NCI-H526 (cell line): ENCODE measurements at regions not wholly inside any gene's neighbourhood (a gene's known extent, or its start where the extent isn't known, plus 50 kb on each side); places are given as distances from the start of the nearest gene placed in this dataset.

Source experiments
- DNase-seq, 2 experiments: peaks; one replicate each; lab custom pipeline; 2025; lab: John Stamatoyannopoulos, UW

- no peak for DNase-seq
These were observed 1089.1 kb downstream of the TRHDE start for GRCh38 chr12:73361156-73361863.

DNA sequence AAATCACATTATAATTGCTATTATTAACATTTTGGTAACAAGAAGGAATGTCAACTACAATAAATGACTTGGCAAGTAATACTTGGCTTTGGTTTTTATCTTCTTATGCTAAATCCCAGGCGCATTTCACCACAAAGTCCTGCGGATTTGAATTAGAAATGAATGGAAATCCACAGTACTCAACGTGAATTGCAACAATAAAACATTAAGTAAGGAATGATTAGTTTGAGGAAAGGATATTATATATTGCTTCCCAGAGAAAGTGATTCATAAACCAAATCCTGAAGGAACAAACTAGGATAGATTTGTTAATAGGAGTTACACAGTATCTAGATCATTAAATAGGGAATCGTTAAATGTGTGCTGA is 1089.7 kb downstream of the TRHDE start:
- DNase-seq: no peak

GRCh38 chr12:73362666-73363065 is 1090.5 kb downstream of the TRHDE start:
- no peak for DNase-seq

DNA sequence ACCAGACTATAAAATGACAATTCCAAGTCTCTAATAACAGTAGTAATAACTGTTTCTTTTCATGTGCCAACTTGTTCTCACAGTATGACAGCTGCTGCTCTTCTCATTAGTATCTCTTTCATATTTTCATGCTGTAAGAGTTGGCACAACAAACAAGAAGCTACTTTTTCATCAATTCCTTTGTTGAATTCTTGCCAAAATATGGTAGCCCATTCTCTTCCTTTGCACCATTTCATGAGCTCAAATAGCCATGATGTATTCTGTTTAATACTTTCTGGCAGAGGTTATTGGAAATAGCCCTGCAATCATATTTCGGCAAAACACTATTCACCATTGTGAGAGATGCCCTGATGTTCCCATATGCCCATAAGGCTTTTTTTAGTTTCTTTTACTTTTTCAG is 1100.7 kb downstream of the TRHDE start:
- no peak for DNase-seq

DNA sequence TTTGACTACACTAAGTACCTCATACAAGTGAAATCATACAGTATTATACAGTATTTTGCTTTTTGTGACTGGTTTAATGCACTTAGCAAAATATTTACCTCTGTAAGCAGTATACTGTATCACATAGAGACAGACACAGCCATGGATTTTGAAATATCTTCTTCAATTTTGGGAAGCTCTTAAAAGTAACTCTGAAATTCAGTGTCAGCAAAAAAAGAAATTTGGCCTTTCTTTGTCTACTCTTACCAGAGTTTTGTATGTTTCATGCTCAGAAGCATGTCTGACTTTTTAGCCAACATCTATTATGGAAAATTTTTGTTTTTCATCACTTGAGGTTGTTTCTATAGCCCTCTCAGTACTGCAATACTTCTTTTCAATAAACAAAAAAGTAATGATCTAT is 1102.2 kb downstream of the TRHDE start:
- DNase-seq: no peak

DNA sequence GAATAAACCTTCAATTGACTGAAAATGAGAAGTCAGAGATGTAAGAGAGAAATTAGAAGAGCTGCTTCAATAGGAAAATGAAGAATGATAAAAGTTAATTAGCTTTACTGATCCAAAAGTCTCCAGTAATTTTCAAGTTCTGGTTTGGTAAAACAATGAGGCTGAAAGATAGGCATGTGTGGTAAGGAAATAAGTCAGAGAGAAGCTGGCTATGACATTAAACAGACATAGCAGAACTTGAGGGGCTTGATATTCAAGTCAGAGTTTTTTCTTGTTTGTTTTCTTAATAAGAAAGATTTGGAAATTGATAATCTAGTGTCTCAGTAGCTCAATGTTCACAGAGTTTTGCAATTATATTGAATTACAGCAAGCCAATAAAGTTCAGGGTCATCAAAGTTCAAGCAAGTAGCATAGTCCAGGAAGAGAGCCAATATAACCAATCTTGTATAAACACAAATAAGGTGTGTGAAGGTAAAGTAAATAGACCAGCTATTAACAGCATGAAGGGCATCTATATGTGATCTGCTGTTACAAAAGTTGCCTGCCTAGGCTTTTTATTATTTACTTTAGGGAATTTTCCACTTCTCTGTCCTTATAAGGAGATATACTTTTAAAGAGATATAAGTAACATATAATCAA is 1111.5 kb downstream of the TRHDE start:
- DNase-seq: no peak

- no peak for DNase-seq
These were observed 1112.4 kb downstream of the TRHDE start for GRCh38 chr12:73384592-73384991.

GRCh38 chr12:73390261-73390660 is 1118.1 kb downstream of the TRHDE start:
- DNase-seq: no peak

DNA sequence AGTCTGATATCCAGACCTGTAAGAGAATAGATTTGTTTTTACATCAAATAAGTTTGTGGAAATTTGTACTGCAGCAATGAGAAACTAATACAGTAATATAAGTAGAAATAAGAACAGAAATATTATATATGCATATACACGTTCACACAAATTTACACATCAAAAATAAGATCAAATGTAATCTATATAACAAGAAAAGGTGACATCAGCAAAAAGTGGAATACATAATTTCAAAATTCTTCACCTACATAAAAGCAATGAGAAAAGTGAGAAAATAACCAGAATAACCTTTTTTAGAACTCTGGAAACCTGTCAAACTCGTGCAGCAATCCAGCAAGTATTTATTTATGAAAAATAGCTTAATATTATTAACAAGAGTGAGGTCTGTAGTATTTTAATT is 1124.6 kb upstream of the ATXN7L3B start:
- no peak for DNase-seq

DNA sequence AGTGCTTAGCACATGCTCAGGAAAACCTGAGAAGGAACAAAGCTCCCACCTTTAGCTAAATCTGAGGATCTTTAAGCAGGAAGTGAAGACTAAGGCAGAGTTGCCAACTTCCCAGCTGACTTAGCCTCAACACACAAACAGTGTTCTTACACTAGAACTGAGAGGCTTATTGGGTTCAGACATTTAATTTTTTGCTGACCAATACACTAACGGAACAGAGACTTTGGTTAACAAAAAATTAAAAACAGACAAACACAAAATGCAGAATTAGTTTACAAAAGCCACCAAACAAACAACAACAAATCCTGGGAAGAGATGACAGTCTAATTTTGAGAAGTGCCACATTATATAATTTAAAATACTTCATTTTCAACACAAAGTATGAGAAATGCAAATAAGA is 1123.7 kb upstream of the ATXN7L3B start:
- no peak for DNase-seq

DNA sequence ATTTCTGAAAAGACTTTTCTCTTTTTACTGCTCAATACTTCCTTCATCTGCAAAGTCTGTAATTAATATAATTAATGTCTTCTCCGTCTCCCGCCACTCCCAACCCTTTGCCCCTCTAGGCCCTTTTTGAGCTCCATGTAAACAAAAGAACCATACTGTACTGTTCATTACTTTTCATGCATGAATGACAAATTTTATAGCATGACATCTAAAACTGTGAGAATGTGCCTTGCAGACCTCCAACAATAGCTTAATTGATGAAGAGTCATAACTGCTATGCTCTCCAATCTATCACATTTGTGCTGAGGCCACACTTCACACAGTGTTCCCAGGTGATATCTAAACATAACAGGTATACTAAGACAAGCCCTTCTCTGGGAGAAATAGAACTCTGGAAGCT is 1122.7 kb upstream of the ATXN7L3B start:
- peak in 1 of 2 experiments; percentile 30 for DNase-seq

DNA sequence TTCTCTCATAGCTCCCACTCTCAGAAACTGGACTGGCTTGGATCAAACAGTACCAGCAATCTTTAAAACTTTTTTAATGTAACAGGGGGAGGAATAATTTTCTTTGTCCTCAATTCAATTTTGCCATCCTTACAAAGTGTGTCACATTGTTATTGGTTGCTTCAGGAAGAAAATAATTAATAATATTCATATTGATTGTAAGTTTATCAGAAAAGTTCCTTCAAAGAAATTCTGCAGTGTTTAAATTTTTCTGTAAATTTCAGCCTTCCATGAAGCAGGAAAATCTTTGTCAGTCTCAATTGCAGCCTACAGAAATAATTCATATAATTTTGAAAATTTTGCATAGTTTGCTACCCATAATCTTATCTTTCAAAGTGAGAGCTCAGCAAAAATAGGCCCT is 1119.1 kb upstream of the ATXN7L3B start:
- DNase-seq: no peak

DNA sequence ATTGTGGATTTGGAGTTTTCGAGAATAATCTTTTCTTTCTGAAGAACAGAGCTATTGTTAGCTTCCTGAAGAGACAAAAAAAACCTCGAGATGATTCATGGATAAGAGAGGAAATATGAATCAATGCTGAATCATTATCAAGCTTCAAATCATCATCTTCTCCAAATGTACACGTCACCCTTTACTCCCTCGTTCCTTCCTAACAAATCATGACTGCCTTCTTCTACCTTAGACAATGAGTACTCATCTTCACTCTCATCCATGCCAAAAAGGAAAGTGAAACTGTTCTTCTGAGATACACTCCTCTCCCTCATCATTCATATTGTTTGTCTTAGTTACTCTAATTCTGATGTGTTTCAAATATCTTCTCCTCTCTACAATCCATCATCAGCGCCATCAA is 1115.8 kb upstream of the ATXN7L3B start:
- DNase-seq: no peak

DNA sequence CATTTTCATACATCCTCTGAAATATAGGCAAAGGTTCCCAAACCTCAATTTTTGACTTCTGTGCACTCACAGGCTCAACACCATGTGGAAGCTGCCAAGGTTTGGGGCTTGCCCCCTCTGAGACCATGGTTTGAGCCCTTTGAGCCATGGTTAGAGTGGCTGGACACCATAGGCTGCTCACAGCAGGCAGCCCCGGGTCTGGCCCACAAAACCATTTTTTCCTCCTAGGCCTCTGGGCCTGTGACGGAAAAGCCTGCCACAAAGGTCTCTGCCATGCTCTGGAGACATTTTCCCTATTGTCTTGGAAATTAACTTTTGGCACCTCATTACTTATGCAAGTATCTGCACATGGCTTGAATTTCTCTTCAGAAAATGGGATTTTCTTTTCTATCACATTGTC is 1113.2 kb upstream of the ATXN7L3B start:
- DNase-seq: no peak

- no peak for DNase-seq
These were observed 1091.8 kb upstream of the ATXN7L3B start for GRCh38 chr12:73445658-73446324.

DNA sequence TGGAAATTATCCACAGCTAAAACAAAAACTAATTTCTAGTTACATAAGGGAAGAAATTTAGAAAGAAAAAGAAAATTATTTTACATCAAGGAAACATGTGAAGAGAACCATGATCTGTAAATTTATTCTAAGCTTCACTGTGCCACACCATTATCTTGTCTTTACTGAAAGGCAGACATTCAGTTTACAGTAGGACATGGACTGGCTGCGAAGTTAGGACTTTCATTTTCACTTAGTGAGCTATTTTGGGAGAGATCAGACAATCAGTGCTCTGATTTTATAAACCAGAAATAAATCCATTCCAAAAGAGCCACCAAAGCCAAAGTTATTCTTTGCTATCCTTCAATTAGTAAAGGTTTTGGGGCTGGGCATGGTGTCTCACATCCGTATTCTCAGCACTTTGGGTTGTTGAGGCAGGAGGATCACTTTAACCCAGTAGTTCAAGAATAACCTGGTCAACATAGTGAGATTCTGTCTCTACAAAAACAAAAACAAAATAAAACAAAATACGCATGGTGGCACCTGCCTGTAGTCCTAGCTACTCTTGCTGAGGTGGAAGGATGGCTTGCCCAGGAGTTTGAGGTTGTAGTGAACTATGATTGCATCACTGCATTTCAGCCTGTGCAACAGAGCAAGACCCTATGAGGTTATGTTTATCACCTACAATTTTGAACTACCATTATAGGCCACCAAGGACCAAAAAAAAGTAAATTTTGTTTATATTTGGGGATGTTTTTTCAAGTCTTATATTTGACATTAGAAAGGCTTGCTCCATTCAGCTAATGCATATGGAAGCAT is 1084.8 kb upstream of the ATXN7L3B start:
- no peak for DNase-seq

DNA sequence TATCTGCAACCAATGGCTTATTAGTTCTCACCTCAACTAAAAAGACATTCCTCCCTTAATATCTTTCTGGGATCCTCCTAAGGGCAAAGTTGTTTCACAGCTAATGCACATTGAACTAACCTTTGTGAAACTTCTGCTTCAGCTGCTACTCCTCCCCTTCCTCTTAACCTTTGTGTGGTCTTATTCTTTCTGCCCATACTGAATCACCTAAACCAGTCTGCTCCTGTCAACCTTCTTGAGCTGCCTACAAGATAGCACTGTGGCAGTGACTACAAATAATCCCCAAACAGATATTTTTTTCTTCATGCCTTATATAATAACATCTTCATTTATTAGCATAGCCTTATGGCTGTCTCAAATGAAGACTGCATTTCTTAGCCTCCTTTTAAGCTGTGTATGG is 1077.4 kb upstream of the ATXN7L3B start:
- DNase-seq: no peak

- no peak for DNase-seq
These were observed 1072.5 kb upstream of the ATXN7L3B start for GRCh38 chr12:73465106-73465505.

- no peak for DNase-seq
These were observed 1051.4 kb upstream of the ATXN7L3B start for GRCh38 chr12:73486256-73486655.

- no peak for DNase-seq
These were observed 1031.0 kb upstream of the ATXN7L3B start for GRCh38 chr12:73506611-73507010.

DNA sequence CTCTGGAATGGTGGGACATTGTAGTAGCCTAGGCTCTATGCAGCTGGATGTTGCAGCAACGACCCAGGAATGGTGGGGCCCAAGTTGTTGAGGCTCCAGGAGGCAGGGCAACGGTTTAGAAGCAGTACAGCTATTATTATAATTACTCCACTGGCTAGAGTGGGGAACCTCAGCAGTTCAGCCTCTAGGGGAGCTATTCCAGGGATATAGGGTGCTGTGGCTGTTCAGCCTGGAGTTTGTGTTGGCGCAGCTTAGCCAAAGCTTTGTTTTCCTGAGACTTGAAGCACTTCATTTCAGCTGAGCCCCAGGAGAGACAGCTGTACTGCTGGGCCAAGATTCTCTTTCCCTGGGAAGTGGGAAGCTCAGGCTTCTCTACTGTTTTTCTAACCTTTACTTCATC is 1023.0 kb upstream of the ATXN7L3B start:
- peak in 1 of 2 experiments; percentile 28 for DNase-seq

- no peak for DNase-seq
These were observed 1019.8 kb upstream of the ATXN7L3B start for GRCh38 chr12:73517859-73518258.

DNA sequence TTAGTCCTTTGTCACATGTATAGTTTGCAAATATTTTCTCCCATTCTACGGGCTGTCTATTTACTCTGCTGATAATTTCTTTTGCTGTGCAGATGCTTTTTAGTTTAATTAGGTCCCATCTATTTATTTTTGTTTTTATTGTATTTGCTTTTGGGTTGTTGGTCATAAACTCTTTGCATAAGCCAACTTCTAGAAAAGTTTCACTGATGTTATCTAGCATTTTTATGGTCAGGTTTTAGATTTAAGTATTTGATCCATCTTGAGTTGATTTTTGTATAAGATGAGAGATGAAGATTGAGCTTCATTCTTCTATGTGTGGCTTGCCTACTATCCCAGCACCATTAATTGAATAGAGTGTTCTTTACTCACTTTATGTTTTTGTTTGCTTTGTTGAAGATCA is 1008.4 kb upstream of the ATXN7L3B start:
- DNase-seq: no peak
